CD14-positive monocyte (primary cell): ENCODE measurements at regions not wholly inside any gene's neighbourhood (a gene's known extent, or its start where the extent isn't known, plus 50 kb on each side); places are given as distances from the start of the nearest gene placed in this dataset.

ENCODE experiments used
- DNase-seq, 3 donors: peaks; one replicate each; pipeline ENCODE4 v3.0.0-alpha.2; 2011 to 2022
- H2AFZ ChIP-seq: 2 replicates; pipeline ENCODE4 v1.6.0; 2012; ENCODE audit warnings: mild to moderate bottlenecking, low read depth, low read length, inconsistent platforms; ENCODE audit not compliant: insufficient read depth, poor library complexity, severe bottlenecking
- H3K27ac ChIP-seq, 2 donors: 1 replicate in 1 of 2; 2 replicates in 1 of 2; pipeline ENCODE4 v1.5.1; 2012 to 2013; ENCODE audit warnings: low read length in 2 of 2, control low read depth in 1 of 2, inconsistent platforms in 1 of 2, low read depth in 1 of 2, mild to moderate bottlenecking in 1 of 2
- H3K27me3 ChIP-seq, 2 donors: one replicate each; pipeline versions ENCODE4 v1.6.0 to v1.6.1; 2011 to 2013; ENCODE audit warnings: low read length in 2 of 2; ENCODE audit not compliant: control insufficient read depth in 2 of 2, insufficient read depth in 2 of 2
- H3K36me3 ChIP-seq, 2 donors: replicated peaks in 1 of 2; 1 replicate in 1 of 2; 2 replicates in 1 of 2; pipeline versions ENCODE4 v1.5.1 to v1.6.1; 2012 to 2013; ENCODE audit warnings: low read length in 2 of 2, control low read depth in 1 of 2, inconsistent platforms in 1 of 2, mild to moderate bottlenecking in 1 of 2; ENCODE audit not compliant: insufficient read depth in 2 of 2, control insufficient read depth in 1 of 2
- H3K4me1 ChIP-seq, 2 donors: 1 replicate in 1 of 2; 2 replicates in 1 of 2; pipeline versions ENCODE4 v1.5.1 to v1.6.1; 2012 to 2013; ENCODE audit warnings: low read length in 2 of 2, control low read depth in 1 of 2, inconsistent platforms in 1 of 2, mild to moderate bottlenecking in 1 of 2, moderate library complexity in 1 of 2; ENCODE audit not compliant: insufficient read depth in 2 of 2, control insufficient read depth in 1 of 2
- H3K4me2 ChIP-seq: replicated peaks from 2 replicates; pipeline ENCODE3; 2012; ENCODE audit warnings: low read length, moderate library complexity, mild to moderate bottlenecking; ENCODE audit not compliant: poor library complexity, severe bottlenecking; ENCODE audit errors: extremely low read depth
- H3K4me3 ChIP-seq, 3 experiments: fragments of 200-600 bp in 1 of 3; sonication (generic) in 1 of 3; replicated peaks in 1 of 3; 1 replicate in 2 of 3; 2 replicates in 1 of 3; pipeline ENCODE4 v1.5.1; 2011 to 2013; ENCODE audit warnings: low read length in 3 of 3, mild to moderate bottlenecking in 3 of 3, control low read depth in 2 of 3, low read depth in 2 of 3, inconsistent platforms in 1 of 3, moderate library complexity in 1 of 3
- H3K79me2 ChIP-seq: 2 replicates; pipeline ENCODE4 v1.6.0; 2012; ENCODE audit warnings: mild to moderate bottlenecking, control low read depth, inconsistent platforms, low read length, moderate library complexity; ENCODE audit not compliant: insufficient read depth
- H3K9ac ChIP-seq: 2 replicates; pipeline ENCODE4 v1.6.0; 2017; ENCODE audit warnings: low read length, mild to moderate bottlenecking; ENCODE audit not compliant: insufficient read depth, poor library complexity, severe bottlenecking
- H3K9me3 ChIP-seq, 2 donors: replicated peaks in 1 of 2; 1 replicate in 1 of 2; 2 replicates in 1 of 2; pipeline versions ENCODE4 v1.5.1 to v1.6.1; 2012 to 2013; ENCODE audit warnings: low read length in 2 of 2, control low read depth in 1 of 2; ENCODE audit not compliant: control insufficient read depth in 1 of 2, insufficient read depth in 1 of 2
- H4K20me1 ChIP-seq: 2 replicates; pipeline ENCODE4 v1.6.0; 2012; ENCODE audit warnings: mild to moderate bottlenecking, low read length, control low read depth, moderate library complexity; ENCODE audit not compliant: insufficient read depth
- H3K27ac Mint-ChIP-seq, 7 donors: one replicate each; pipeline ENCODE4 v1.8.0; 2020; ENCODE audit warnings: mild to moderate bottlenecking in 7 of 7, mixed read lengths in 7 of 7, moderate library complexity in 6 of 7, inconsistent platforms in 2 of 7
- H3K27me3 Mint-ChIP-seq, 3 donors: one replicate each; pipeline ENCODE4 v1.8.0; 2021 to 2022; ENCODE audit warnings: low read depth in 3 of 3, mild to moderate bottlenecking in 3 of 3, mixed read lengths in 3 of 3, moderate library complexity in 3 of 3, inconsistent platforms in 1 of 3
- H3K36me3 Mint-ChIP-seq, 2 donors: one replicate each; pipeline ENCODE4 v1.8.0; 2020; ENCODE audit warnings: mixed read lengths in 2 of 2, inconsistent platforms in 1 of 2, mild to moderate bottlenecking in 1 of 2
- H3K4me1 Mint-ChIP-seq: one replicate; pipeline ENCODE4 v1.8.0; 2020; ENCODE audit warnings: mild to moderate bottlenecking, mixed read lengths
- H3K4me3 Mint-ChIP-seq, 2 donors: one replicate each; pipeline ENCODE4 v1.8.0; 2020; ENCODE audit warnings: mild to moderate bottlenecking in 2 of 2, mixed read lengths in 2 of 2, moderate library complexity in 1 of 2
- H3K9me3 Mint-ChIP-seq, 7 donors: one replicate each; pipeline ENCODE4 v1.8.0; 2020 to 2022; ENCODE audit warnings: mixed read lengths in 7 of 7, mild to moderate bottlenecking in 6 of 7, moderate library complexity in 6 of 7, inconsistent platforms in 2 of 7
- CTCF ChIP-seq: fragments of 200-600 bp; IDR thresholded peaks from one replicate; pipeline ENCODE4 v1.8.0; 2022; ENCODE audit warnings: antibody characterized with exemption, mild to moderate bottlenecking
- WGBS: methylation state at CpG from one replicate; pipeline ENCODE4 v1.1.5; 2013; ENCODE audit warnings: missing lambda C conversion rate; ENCODE audit not compliant: insufficient coverage; 5-methylcytosine and 5-hydroxymethylcytosine counted together
- intact Hi-C, 2 donors: fragments of 100-400 bp; cut with micrococcal nuclease; formaldehyde crosslinking; loops; one replicate each; pipeline versions ENCODE4 v1.15.0 to v1.15.1; 2023

DNA sequence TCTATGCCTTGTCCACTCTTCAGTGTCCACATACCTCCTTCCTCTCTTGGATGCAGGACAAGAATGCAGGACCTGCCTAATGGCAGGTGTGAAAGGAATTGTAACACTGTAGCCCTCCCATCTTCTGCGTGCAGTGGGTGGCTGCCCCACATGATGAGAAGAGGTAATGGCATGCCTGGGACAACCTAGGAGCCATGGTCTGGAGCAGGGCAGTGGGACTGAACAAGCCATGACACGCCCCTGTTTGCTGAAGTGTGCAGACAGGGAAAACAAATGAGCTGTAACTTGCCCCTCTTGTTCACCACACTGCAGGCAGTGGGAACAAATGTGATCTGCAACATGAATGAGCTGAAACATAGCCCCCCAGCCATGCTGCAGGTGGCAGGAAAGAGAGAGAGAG lies 192.2 kb downstream of the PCDH17 start:
- Mint-ChIP-seq H3K27ac (no peak overlapping the region), H3K27me3 (no peaks in the 10 kb centered on the region), H3K9me3 (peaks cover 2 to 12% (median 8%) of the 10 kb centered on the region in 7 donors), H3K36me3 (no peaks in the 10 kb centered on the region), H3K4me1 (no peaks in the 10 kb centered on the region), H3K4me3 (no peak overlapping the region)
- intact Hi-C loops, result no loop called here
- Histone ChIP-seq H3K27ac (no peak overlapping the region), H3K79me2 (no peaks in the 10 kb centered on the region), H3K4me1 (no peaks in the 10 kb centered on the region), H3K36me3 (no peaks in the 10 kb centered on the region), H3K27me3 (no peaks in the 10 kb centered on the region), H3K9ac (no peak overlapping the region), H2AFZ (no peak overlapping the region), H3K4me2 (no peak overlapping the region), H4K20me1 (no peaks in the 10 kb centered on the region), H3K9me3 (peaks cover 13 to 16% of the 10 kb centered on the region in 2 donors), H3K4me3 (no peak overlapping the region)
- TF ChIP-seq CTCF, result no peak
- DNase-seq, result no peak
- WGBS, result 90% methylated on average over 2 of the region's 2 CpGs

GRCh38 chr13:57824121-57824520 lies 192.6 kb downstream of the PCDH17 start:
- Mint-ChIP-seq H3K27ac (no peak overlapping the region), H3K27me3 (no peaks in the 10 kb centered on the region), H3K9me3 (peaks cover 2 to 12% (median 8%) of the 10 kb centered on the region in 7 donors), H3K36me3 (no peaks in the 10 kb centered on the region), H3K4me1 (no peaks in the 10 kb centered on the region), H3K4me3 (no peak overlapping the region)
- no peak for TF ChIP-seq CTCF
- no peak overlapping the region for H2AFZ ChIP-seq
- H3K9me3 ChIP-seq, result peaks cover 13 to 16% of the 10 kb centered on the region in 2 donors
- no peak overlapping the region for H3K27ac ChIP-seq
- no peak overlapping the region for H3K9ac ChIP-seq
- H3K36me3 ChIP-seq, result no peaks in the 10 kb centered on the region
- intact Hi-C loops, result no loop called here
- 86% methylated on average over 3 of the region's 4 CpGs for WGBS
- no peak for DNase-seq
- no peak overlapping the region for H3K4me2 ChIP-seq
- no peaks in the 10 kb centered on the region for H4K20me1 ChIP-seq
- no peaks in the 10 kb centered on the region for H3K4me1 ChIP-seq
- no peak overlapping the region for H3K4me3 ChIP-seq
- H3K27me3 ChIP-seq, result no peaks in the 10 kb centered on the region
- H3K79me2 ChIP-seq, result no peaks in the 10 kb centered on the region
